GM18517 (cell line): ENCODE measurements at regions not wholly inside any gene's neighbourhood (a gene's known extent, or its start where the extent isn't known, plus 50 kb on each side); places are given as distances from the start of the nearest gene placed in this dataset.
A peak's percentile ranks its signal among the peaks of the same experiment; 100 is the strongest.
"Not testable (repeated sequence)": the region's sequence is repeated elsewhere in the genome, so short reads cannot be mapped to it uniquely, and the experiment has no call there.

Experiments used
- ATAC-seq: cut with Tn5 transposase; IDR thresholded peaks from one replicate; pipeline ENCODE4 v1.9.1; 2021; ENCODE audit warnings: mild to moderate bottlenecking, moderate library complexity; ENCODE audit not compliant: unreplicated experiment

- ATAC-seq = no peak
Measured at GRCh38 chr2:146777181-146777580, 1067.6 kb upstream of the ACVR2A start.

GRCh38 chr2:146776596-146776995, 1068.2 kb upstream of the ACVR2A start:
- ATAC-seq = no peak

- no peak for ATAC-seq
Measured at GRCh38 chr2:146771531-146771930, 1073.3 kb upstream of the ACVR2A start.

GRCh38 chr2:146764301-146764700, 1080.5 kb upstream of the ACVR2A start:
- no peak for ATAC-seq

GRCh38 chr2:146762786-146763185, 1082.0 kb upstream of the ACVR2A start:
- ATAC-seq = no peak

- no peak for ATAC-seq
Measured at GRCh38 chr2:146754606-146755005, 1090.2 kb upstream of the ACVR2A start.

GRCh38 chr2:146748046-146748445, 1096.8 kb upstream of the ACVR2A start:
- no peak for ATAC-seq

GRCh38 chr2:146741260-146741659, 1103.6 kb upstream of the ACVR2A start:
- no peak for ATAC-seq

- ATAC-seq = no peak
Measured at GRCh38 chr2:146734821-146735190, 1110.0 kb upstream of the ACVR2A start.

- ATAC-seq = peak; percentile 67
Measured at GRCh38 chr2:146734042-146734820, 1110.6 kb upstream of the ACVR2A start.

GRCh38 chr2:146730882-146731281, 1113.9 kb upstream of the ACVR2A start:
- no peak for ATAC-seq

GRCh38 chr2:146721486-146721885, 1123.3 kb upstream of the ACVR2A start:
- no peak for ATAC-seq

- ATAC-seq = no peak
Measured at GRCh38 chr2:146720170-146720569, 1124.7 kb upstream of the ACVR2A start.

- no peak for ATAC-seq
Measured at GRCh38 chr2:146716591-146716990, 1128.2 kb upstream of the ACVR2A start.

- ATAC-seq = no peak
Measured at GRCh38 chr2:146709004-146709403, 1135.8 kb upstream of the ACVR2A start.

GRCh38 chr2:146701183-146701582, 1143.6 kb upstream of the ACVR2A start:
- no peak for ATAC-seq

- ATAC-seq = no peak
Measured at GRCh38 chr2:146697307-146697706, 1147.5 kb upstream of the ACVR2A start.

GRCh38 chr2:146696787-146697186, 1148.0 kb upstream of the ACVR2A start:
- ATAC-seq = not testable (repeated sequence)

- no peak for ATAC-seq
Measured at GRCh38 chr2:146681991-146682390, 1162.8 kb upstream of the ACVR2A start.

GRCh38 chr2:146678516-146678915, 1166.3 kb upstream of the ACVR2A start:
- ATAC-seq = no peak

GRCh38 chr2:146677280-146677679, 1167.5 kb upstream of the ACVR2A start:
- ATAC-seq = no peak

GRCh38 chr2:146669735-146670134, 1175.1 kb upstream of the ACVR2A start:
- no peak for ATAC-seq

- no peak for ATAC-seq
Measured at GRCh38 chr2:146666340-146666739, 1178.5 kb upstream of the ACVR2A start.
